Neural cell (in vitro differentiated cells): ENCODE measurements at regions not wholly inside any gene's neighbourhood (a gene's known extent, or its start where the extent isn't known, plus 50 kb on each side); places are given as distances from the start of the nearest gene placed in this dataset.

Experiments
- H2AFZ ChIP-seq: fragments of 200-600, 300-800 bp; sonication (generic), shearing (Covaris generic); 2 replicates; pipeline ENCODE4 v1.6.0; 2014; ENCODE audit warnings: low read depth, mild to moderate bottlenecking, antibody characterized with exemption, low read length, moderate library complexity
- H3F3A ChIP-seq: fragments of 200-600 bp; shearing (Covaris generic); 2 replicates; pipeline ENCODE4 v1.6.1; 2016; ENCODE audit warnings: mild to moderate bottlenecking, moderate library complexity, mixed read lengths, antibody characterized with exemption, low read length; ENCODE audit not compliant: insufficient read depth, poor library complexity, severe bottlenecking
- H3K27ac ChIP-seq: fragments of 200-600, 300-800 bp; sonication (generic), shearing (Covaris generic); 2 replicates; pipeline ENCODE4 v1.5.1; 2014; ENCODE audit warnings: mild to moderate bottlenecking, low read length, moderate library complexity
- H3K27me3 ChIP-seq: fragments of 300-800, 200-600 bp; sonication (generic), shearing (Covaris generic); 2 replicates; pipeline ENCODE4 v1.6.0; 2014; ENCODE audit warnings: mild to moderate bottlenecking, low read depth, low read length, moderate library complexity; ENCODE audit not compliant: insufficient read depth
- H3K36me3 ChIP-seq: fragments of 300-800, 200-600 bp; sonication (generic), shearing (Covaris generic); 2 replicates; pipeline ENCODE4 v1.5.1; 2014; ENCODE audit warnings: mild to moderate bottlenecking, antibody characterized with exemption, low read length, moderate library complexity; ENCODE audit not compliant: insufficient read depth
- H3K4me2 ChIP-seq: fragments of 300-800, 200-600 bp; sonication (generic), shearing (Covaris generic); 2 replicates; pipeline ENCODE4 v1.6.0; 2014; ENCODE audit warnings: mild to moderate bottlenecking, low read length
- H3K4me3 ChIP-seq: fragments of 300-800, 200-600 bp; sonication (generic), shearing (Covaris generic); 2 replicates; pipeline ENCODE4 v1.5.1; 2014; ENCODE audit warnings: mild to moderate bottlenecking, low read length, moderate library complexity
- H3K79me2 ChIP-seq: fragments of 200-600 bp; shearing (Covaris generic); replicated peaks from 2 replicates; pipeline ENCODE4 v1.6.0; 2014; ENCODE audit warnings: mild to moderate bottlenecking, low read length, moderate library complexity; ENCODE audit not compliant: insufficient read depth
- H3K9ac ChIP-seq: fragments of 300-800, 200-600 bp; sonication (generic), shearing (Covaris generic); 2 replicates; pipeline ENCODE4 v1.6.1; 2016; ENCODE audit warnings: mild to moderate bottlenecking, low read length, mixed read lengths
- H3K9me2 ChIP-seq: fragments of 200-600 bp; shearing (Covaris generic); 2 replicates; pipeline ENCODE4 v1.6.1; 2016; ENCODE audit warnings: mild to moderate bottlenecking, low read length, mixed read lengths; ENCODE audit not compliant: insufficient read depth
- H3K9me3 ChIP-seq: fragments of 200-600, 300-800 bp; sonication (generic), shearing (Covaris generic); 2 replicates; pipeline ENCODE4 v1.6.1; 2016; ENCODE audit warnings: mild to moderate bottlenecking, mixed run types, low read length, moderate library complexity, mixed read lengths
- H4K20me1 ChIP-seq: fragments of 200-600 bp; shearing (Covaris generic); 2 replicates; pipeline ENCODE4 v1.6.1; 2016; ENCODE audit warnings: mild to moderate bottlenecking, mixed run types; ENCODE audit not compliant: insufficient read depth
- EP300 ChIP-seq: fragments of 450-650 bp; conservative IDR thresholded peaks from 2 replicates; pipeline ENCODE4 v1.6.1; 2014; ENCODE audit warnings: antibody characterized with exemption, mild to moderate bottlenecking, moderate library complexity; ENCODE audit not compliant: poor library complexity, severe bottlenecking
- EZH2 ChIP-seq: fragments of 200-600, 300-800 bp; shearing (Covaris generic), sonication (generic); IDR thresholded peaks from 2 replicates; pipeline ENCODE4 v1.6.1; 2014; ENCODE audit warnings: antibody characterized with exemption, low read length, borderline replicate concordance, mild to moderate bottlenecking; ENCODE audit not compliant: insufficient read depth, poor library complexity, severe bottlenecking
- MXI1 ChIP-seq: fragments of 450-650 bp; conservative IDR thresholded peaks from 2 replicates; pipeline ENCODE4 v1.6.1; 2014; ENCODE audit warnings: antibody characterized with exemption, mild to moderate bottlenecking; ENCODE audit not compliant: poor library complexity, severe bottlenecking
- POLR2AphosphoS5 ChIP-seq: IDR thresholded peaks from 2 replicates; pipeline ENCODE4 v1.6.1; 2012
- RAD21 ChIP-seq: fragments of 450-650 bp; conservative IDR thresholded peaks from 2 replicates; pipeline ENCODE4 v1.6.1; 2014; ENCODE audit warnings: antibody characterized with exemption, mild to moderate bottlenecking, moderate library complexity
- REST ChIP-seq: IDR thresholded peaks from 2 replicates; pipeline ENCODE4 v1.6.1; 2012; ENCODE audit warnings: borderline replicate concordance
- SMC3 ChIP-seq: fragments of 450-650 bp; conservative IDR thresholded peaks from 2 replicates; pipeline ENCODE4 v1.6.1; 2014; ENCODE audit warnings: antibody characterized with exemption, mild to moderate bottlenecking, moderate library complexity; ENCODE audit not compliant: poor library complexity
- TAF1 ChIP-seq: IDR thresholded peaks from 2 replicates; pipeline ENCODE4 v1.6.1; 2012; ENCODE audit warnings: low read depth
- TF ChIP-seq, protein P1 (sequence below): fragments of 450-650 bp; IDR thresholded peaks from 2 replicates; pipeline ENCODE4 v1.5.1; 2014; ENCODE audit warnings: antibody characterized with exemption, mild to moderate bottlenecking, moderate library complexity; ENCODE audit not compliant: poor library complexity, severe bottlenecking

GRCh38 chr4:97305351-97305750 is 837.9 kb downstream of the STPG2 start:
- TF ChIP-seq RAD21 (no peak), SMC3 (no peak), EP300 (no peak), REST (no peak), TAF1 (no peak)
- TF ChIP-seq, protein P1, sequence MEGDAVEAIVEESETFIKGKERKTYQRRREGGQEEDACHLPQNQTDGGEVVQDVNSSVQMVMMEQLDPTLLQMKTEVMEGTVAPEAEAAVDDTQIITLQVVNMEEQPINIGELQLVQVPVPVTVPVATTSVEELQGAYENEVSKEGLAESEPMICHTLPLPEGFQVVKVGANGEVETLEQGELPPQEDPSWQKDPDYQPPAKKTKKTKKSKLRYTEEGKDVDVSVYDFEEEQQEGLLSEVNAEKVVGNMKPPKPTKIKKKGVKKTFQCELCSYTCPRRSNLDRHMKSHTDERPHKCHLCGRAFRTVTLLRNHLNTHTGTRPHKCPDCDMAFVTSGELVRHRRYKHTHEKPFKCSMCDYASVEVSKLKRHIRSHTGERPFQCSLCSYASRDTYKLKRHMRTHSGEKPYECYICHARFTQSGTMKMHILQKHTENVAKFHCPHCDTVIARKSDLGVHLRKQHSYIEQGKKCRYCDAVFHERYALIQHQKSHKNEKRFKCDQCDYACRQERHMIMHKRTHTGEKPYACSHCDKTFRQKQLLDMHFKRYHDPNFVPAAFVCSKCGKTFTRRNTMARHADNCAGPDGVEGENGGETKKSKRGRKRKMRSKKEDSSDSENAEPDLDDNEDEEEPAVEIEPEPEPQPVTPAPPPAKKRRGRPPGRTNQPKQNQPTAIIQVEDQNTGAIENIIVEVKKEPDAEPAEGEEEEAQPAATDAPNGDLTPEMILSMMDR = no peak
- H3K4me3 ChIP-seq = no peak overlapping the region
- no peak overlapping the region for H3K4me2 ChIP-seq
- no peaks in the 10 kb centered on the region for H4K20me1 ChIP-seq
- H3K27ac ChIP-seq = no peak overlapping the region
- H3F3A ChIP-seq = no peaks in the 10 kb centered on the region
- no peak overlapping the region for H2AFZ ChIP-seq
- no peaks in the 10 kb centered on the region for H3K79me2 ChIP-seq
- no peaks in the 10 kb centered on the region for H3K9me2 ChIP-seq
- no peaks in the 10 kb centered on the region for H3K27me3 ChIP-seq
- no peaks in the 10 kb centered on the region for H3K36me3 ChIP-seq
- H3K9me3 ChIP-seq = peaks cover 7% of the 10 kb centered on the region
- H3K9ac ChIP-seq = no peak overlapping the region

GRCh38 chr4:97309121-97309520 is 834.2 kb downstream of the STPG2 start:
- Histone ChIP-seq H3K27ac (no peak overlapping the region), H3K27me3 (no peaks in the 10 kb centered on the region), H3F3A (no peaks in the 10 kb centered on the region), H3K9me3 (no peaks in the 10 kb centered on the region), H3K4me2 (no peak overlapping the region), H3K79me2 (no peaks in the 10 kb centered on the region), H3K9ac (no peak overlapping the region), H3K36me3 (no peaks in the 10 kb centered on the region), H2AFZ (no peak overlapping the region), H4K20me1 (no peaks in the 10 kb centered on the region), H3K9me2 (no peaks in the 10 kb centered on the region), H3K4me3 (no peak overlapping the region)
- no peak for TF ChIP-seq RAD21
- TF ChIP-seq, protein P1 = no peak
- TF ChIP-seq REST = no peak
- no peak for TF ChIP-seq TAF1
- TF ChIP-seq SMC3 = no peak
- TF ChIP-seq EP300 = no peak
- TF ChIP-seq MXI1 = no peak
- no peak for TF ChIP-seq EZH2
- no peak for TF ChIP-seq POLR2AphosphoS5
